IMR-90 (cell line): ENCODE measurements at regions not wholly inside any gene's neighbourhood (a gene's known extent, or its start where the extent isn't known, plus 50 kb on each side); places are given as distances from the start of the nearest gene placed in this dataset.
"Not testable (repeated sequence)": the region's sequence is repeated elsewhere in the genome, so short reads cannot be mapped to it uniquely, and the experiment has no call there.

Experiments used
- ATAC-seq: fragments of 200-7000 bp; cut with Tn5 transposase; 2 replicates; pipeline ENCODE4 v1.9.1; 2020; ENCODE audit warnings: low read depth, mild to moderate bottlenecking, moderate library complexity
- BruUV-seq: library from RNA; stranded (reverse); fragments of 400-500 nt; replicated peaks from 2 replicates; lab custom pipeline; 2021; lab: Mats Ljungman, UMichigan
- CTCF ChIA-PET: fragments of 300-600 bp; formaldehyde crosslinking; extraction: SDS; loops from one replicate; lab custom pipeline; 2021; ENCODE audit warnings: antibody characterized with exemption; lab: Yijun Ruan, JAX
- POLR2A ChIA-PET: fragments of 300-600 bp; sonication (Branson Sonifier 250); formaldehyde crosslinking; loops from one replicate; lab custom pipeline; 2022; ENCODE audit warnings: antibody characterized with exemption; ENCODE audit not compliant: unreplicated experiment; lab: Charles Lee
- DNase-seq: peaks from one replicate; pipeline ENCODE4 v3.0.0; 2013
- H2AFZ ChIP-seq: replicated peaks from 2 replicates; pipeline ENCODE3; 2013; ENCODE audit warnings: low read length, mild to moderate bottlenecking; ENCODE audit not compliant: poor library complexity
- H2AK5ac ChIP-seq: 2 replicates; pipeline ENCODE4 v1.6.1; 2013; ENCODE audit warnings: low read depth, low read length, inconsistent platforms
- H2AK9ac ChIP-seq: replicated peaks from 2 replicates; pipeline ENCODE3; 2013; ENCODE audit warnings: mild to moderate bottlenecking, low read depth, low read length, moderate library complexity; ENCODE audit not compliant: poor library complexity
- H2BK120ac ChIP-seq: 2 replicates; pipeline ENCODE4 v1.6.1; 2013; ENCODE audit warnings: low read depth, low read length, inconsistent platforms
- H2BK15ac ChIP-seq: 3 replicates; pipeline ENCODE4 v1.6.1; 2013; ENCODE audit warnings: low read depth, low read length, inconsistent platforms
- H2BK20ac ChIP-seq: 2 replicates; pipeline ENCODE4 v1.6.1; 2013; ENCODE audit warnings: low read depth, mild to moderate bottlenecking, inconsistent platforms, low read length, moderate library complexity
- H2BK5ac ChIP-seq: 2 replicates; pipeline ENCODE4 v1.6.1; 2013; ENCODE audit warnings: mild to moderate bottlenecking, low read depth, low read length, inconsistent platforms; ENCODE audit not compliant: poor library complexity, severe bottlenecking
- H3K14ac ChIP-seq: replicated peaks from 2 replicates; pipeline ENCODE4 v1.6.1; 2013; ENCODE audit warnings: low read depth, low read length, inconsistent platforms
- H3K18ac ChIP-seq: 2 replicates; pipeline ENCODE4 v1.6.1; 2013; ENCODE audit warnings: low read depth, low read length, control low read depth
- H3K23ac ChIP-seq: 2 replicates; pipeline ENCODE4 v1.6.1; 2013; ENCODE audit warnings: low read depth, low read length, inconsistent platforms
- H3K27ac ChIP-seq: 2 replicates; pipeline ENCODE4 v1.5.1; 2013; ENCODE audit warnings: mild to moderate bottlenecking, control low read depth, low read length; ENCODE audit not compliant: insufficient read depth
- H3K27me3 ChIP-seq: 2 replicates; pipeline ENCODE4 v1.6.1; 2013; ENCODE audit warnings: low read length; ENCODE audit not compliant: control insufficient read depth, insufficient read depth
- H3K36me3 ChIP-seq: 2 replicates; pipeline ENCODE4 v1.6.1; 2013; ENCODE audit warnings: low read length, mixed read lengths; ENCODE audit not compliant: control insufficient read depth, insufficient read depth
- H3K4ac ChIP-seq: 2 replicates; pipeline ENCODE4 v1.6.1; 2013; ENCODE audit warnings: low read depth, low read length, inconsistent platforms
- H3K4me1 ChIP-seq: 2 replicates; pipeline ENCODE4 v1.6.1; 2013; ENCODE audit warnings: low read length, mixed read lengths; ENCODE audit not compliant: control insufficient read depth, insufficient read depth
- H3K4me2 ChIP-seq: 2 replicates; pipeline ENCODE4 v1.6.1; 2013; ENCODE audit warnings: low read depth, mild to moderate bottlenecking, control low read depth, low read length, moderate library complexity
- H3K4me3 ChIP-seq: 2 replicates; pipeline ENCODE4 v1.5.1; 2013; ENCODE audit warnings: low read depth, mild to moderate bottlenecking, control low read depth, low read length, moderate library complexity; ENCODE audit not compliant: insufficient read depth
- H3K56ac ChIP-seq: 2 replicates; pipeline ENCODE4 v1.6.1; 2013; ENCODE audit warnings: low read length, inconsistent platforms; ENCODE audit not compliant: insufficient read depth; ENCODE audit errors: extremely low read depth
- H3K79me1 ChIP-seq, 2 experiments: 2 replicates each; pipeline ENCODE4 v1.6.1; 2013; ENCODE audit warnings: low read length in 2 of 2, inconsistent platforms in 1 of 2, low read depth in 1 of 2
- H3K9ac ChIP-seq: 2 replicates; pipeline ENCODE4 v1.6.1; 2013; ENCODE audit warnings: low read depth, low read length, control low read depth
- H3K9me1 ChIP-seq: 2 replicates; pipeline ENCODE4 v1.6.1; 2013; ENCODE audit warnings: low read length, inconsistent platforms; ENCODE audit not compliant: insufficient read depth
- H3K9me3 ChIP-seq: 2 replicates; pipeline ENCODE4 v1.6.1; 2013; ENCODE audit warnings: low read length; ENCODE audit not compliant: control insufficient read depth, insufficient read depth
- H4K20me1 ChIP-seq: 2 replicates; pipeline ENCODE4 v1.6.1; 2013; ENCODE audit warnings: low read length, inconsistent platforms; ENCODE audit not compliant: insufficient read depth
- H4K5ac ChIP-seq: 2 replicates; pipeline ENCODE4 v1.6.1; 2013; ENCODE audit warnings: mild to moderate bottlenecking, low read depth, low read length, control low read depth
- H4K8ac ChIP-seq, 2 experiments: 2 replicates each; pipeline ENCODE4 v1.6.1; 2013; ENCODE audit warnings: low read depth in 2 of 2, low read length in 2 of 2, control low read depth in 1 of 2, inconsistent platforms in 1 of 2
- H4K91ac ChIP-seq: 2 replicates; pipeline ENCODE4 v1.6.1; 2013; ENCODE audit warnings: low read depth, low read length, inconsistent platforms; ENCODE audit not compliant: insufficient read depth
- WGBS, 2 experiments: methylation state at CpG; one replicate each; pipeline versions ENCODE4 v1.1.5 to v1.1.7; 2013; ENCODE audit warnings: missing lambda C conversion rate in 2 of 2; ENCODE audit not compliant: insufficient read length in 1 of 2; ENCODE audit errors: extremely low coverage in 2 of 2; 5-methylcytosine and 5-hydroxymethylcytosine counted together
- dilution Hi-C: fragments of 300-500 bp; cut with HindIII; formaldehyde crosslinking; loops from one replicate; pipeline ENCODE4 v1.14.3; 2018; ENCODE audit warnings: low sequenced_read_pairs; ENCODE audit not compliant: unreplicated experiment
- in situ Hi-C: fragments of 300-500 bp; cut with MboI; formaldehyde crosslinking; loops from 3 replicates; pipeline ENCODE4 v1.14.3; 2019; ENCODE audit warnings: low sequenced_read_pairs, inconsistent platforms, mixed read lengths
- intact Hi-C: fragments of 100-400 bp; cut with micrococcal nuclease; formaldehyde crosslinking; loops from 2 replicates; pipeline ENCODE4 v1.10.0; 2022

DNA sequence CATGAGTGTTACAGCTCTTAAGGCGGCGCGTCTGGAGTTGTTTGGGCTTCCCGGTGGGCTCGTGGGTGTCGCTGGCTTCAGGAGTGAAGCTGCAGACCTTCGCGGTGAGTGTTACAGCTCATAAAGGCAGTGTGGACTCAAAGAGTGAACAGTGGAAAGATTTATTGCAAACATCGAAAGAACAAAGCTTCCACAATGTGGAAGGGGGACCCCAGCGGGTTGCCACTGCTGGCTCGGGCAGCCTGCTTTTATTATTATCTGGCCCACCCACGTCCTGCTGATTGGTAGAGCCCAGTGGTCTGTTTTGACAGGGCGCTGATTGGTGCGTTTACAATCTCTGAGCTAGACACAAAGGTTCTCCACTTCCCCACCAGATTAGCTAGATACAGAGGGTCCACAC is 405.7 kb downstream of the HLX start:
- DNase-seq, H3K23ac ChIP-seq, H2AFZ ChIP-seq, H4K5ac ChIP-seq, H2AK5ac ChIP-seq, H3K27ac ChIP-seq, H2BK20ac ChIP-seq, dilution Hi-C loops, H4K8ac ChIP-seq, H3K27me3 ChIP-seq, ATAC-seq, BruUV-seq, H2BK120ac ChIP-seq, H3K56ac ChIP-seq, H2AK9ac ChIP-seq, in situ Hi-C loops, H4K91ac ChIP-seq, H2BK15ac ChIP-seq, H3K4ac ChIP-seq, POLR2A ChIA-PET, H3K18ac ChIP-seq, H3K14ac ChIP-seq, intact Hi-C loops, H2BK5ac ChIP-seq, H3K9ac ChIP-seq, H3K79me1 ChIP-seq, H3K9me1 ChIP-seq, H3K9me3 ChIP-seq, H3K36me3 ChIP-seq, H3K4me2 ChIP-seq, H3K4me1 ChIP-seq, H3K4me3 ChIP-seq, H4K20me1 ChIP-seq: not testable (repeated sequence)
- CTCF ChIA-PET = interaction anchor here (1.3 to 1.7 kb wide), 2 partner anchors 21 to 145 kb away, joined by 3 to 7 read pairs; no protein-coding TSS in a partner anchor
- WGBS, 2 experiments = 83% methylated on average over 5 of the region's 14 CpGs; no CpG with 5 or more reads in 1 of the 2 experiments

DNA sequence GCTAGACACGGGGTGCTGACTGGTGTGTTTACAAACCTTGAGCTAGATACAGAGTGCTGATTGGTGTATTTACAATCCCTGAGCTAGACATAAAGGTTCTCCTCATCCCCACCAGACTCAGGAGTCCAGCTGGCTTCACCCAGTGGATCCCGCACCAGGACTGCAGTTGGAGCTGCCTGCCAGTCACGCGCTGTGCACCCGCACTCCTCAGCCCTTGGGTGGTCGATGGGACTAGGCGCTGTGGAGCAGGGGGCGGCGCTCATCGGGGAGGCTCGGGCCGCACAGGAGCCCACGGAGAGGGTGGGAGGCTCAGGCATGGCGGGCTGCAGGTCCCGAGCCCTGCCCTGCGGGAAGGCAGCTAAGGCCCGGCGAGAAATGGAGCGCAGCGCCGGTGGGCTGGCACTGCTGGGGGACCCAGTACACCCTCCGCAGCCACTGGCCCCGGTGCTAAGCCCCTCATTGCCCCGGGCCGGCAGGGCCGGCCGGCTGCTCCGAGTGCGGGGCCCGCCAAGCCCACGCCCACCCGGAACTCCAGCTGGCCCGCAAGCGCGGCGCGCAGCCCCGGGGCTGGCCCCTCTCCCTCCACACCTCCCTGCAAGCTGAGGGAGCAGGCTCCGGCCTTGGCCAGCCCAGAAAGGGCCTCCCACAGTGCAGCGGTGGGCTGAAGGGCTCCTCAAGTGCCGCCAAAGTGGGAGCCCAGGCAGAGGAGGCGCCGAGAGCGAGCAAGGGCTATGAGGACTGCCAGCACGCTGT is 406.4 kb downstream of the HLX start:
- H3K36me3 ChIP-seq, H3K18ac ChIP-seq, H3K4me1 ChIP-seq, H4K91ac ChIP-seq, H3K23ac ChIP-seq, H4K8ac ChIP-seq, H2BK20ac ChIP-seq, ATAC-seq, H3K56ac ChIP-seq, BruUV-seq, intact Hi-C loops, H2BK5ac ChIP-seq, H3K27ac ChIP-seq, in situ Hi-C loops, H3K79me1 ChIP-seq, H2AK9ac ChIP-seq, H3K27me3 ChIP-seq, dilution Hi-C loops, H3K4me3 ChIP-seq, H3K9me1 ChIP-seq, H3K9me3 ChIP-seq, H2BK120ac ChIP-seq, H4K20me1 ChIP-seq, H3K4ac ChIP-seq, POLR2A ChIA-PET, H3K9ac ChIP-seq, H2AFZ ChIP-seq, H3K14ac ChIP-seq, H4K5ac ChIP-seq, H2AK5ac ChIP-seq, H2BK15ac ChIP-seq, DNase-seq, H3K4me2 ChIP-seq: not testable (repeated sequence)
- WGBS, 2 experiments = 73% methylated on average over 2 of the region's 45 CpGs; no CpG with 5 or more reads in 1 of the 2 experiments
- CTCF ChIA-PET = interaction anchor here (1.3 to 1.7 kb wide), 2 partner anchors 21 to 145 kb away, joined by 3 to 7 read pairs; no protein-coding TSS in a partner anchor
